ENCODE measurements at regions not wholly inside any gene's neighbourhood (a gene's known extent, or its start where the extent isn't known, plus 50 kb on each side); places are given as distances from the start of the nearest gene placed in this dataset.

- no peak for TF ChIP-seq CHD2 (IDR thresholded peaks at IDR 0.05; ENCODE audit: borderline replicate concordance, low read depth, low read length)
These were observed 535.1 kb downstream of the CDH11 start (continued) for GRCh38 chr16:64586781-64587180.

- FAIRE-seq (no peak), ATAC-seq (no peak), DNase-seq (ENCODE audit: low read depth, low spot score) (no peak)
- no TSS peak for BruUV-seq (replicated peaks)
- H3K4me3 ChIP-seq: no peak overlapping the region
- CTCF ChIA-PET: no interaction called here
- RAD21 ChIA-PET (ENCODE audit: unreplicated experiment): no interaction called here
- POLR2A ChIA-PET: no interaction called here
- H3K4me2 ChIP-seq (ENCODE audit: control insufficient read depth, insufficient read depth): no peak overlapping the region
- H3K36me3 ChIP-seq (ENCODE audit: control insufficient read depth in 2 of 2, insufficient read depth in 2 of 2, low read length in 1 of 2): no peaks in the 10 kb centered on the region
- intact Hi-C loops (cut with micrococcal nuclease; ENCODE audit: unreplicated experiment): no loop called here
- TF ChIP-seq BHLHE40 (IDR thresholded peaks at IDR 0.05; ENCODE audit: borderline replicate concordance in 1 of 2, low read depth in 2 of 2, low read length in 1 of 2): no peak
- no peak for TF ChIP-seq ZNF622 (IDR thresholded peaks at IDR 0.05)
- no peak for TF ChIP-seq HCFC1 (IDR thresholded peaks at IDR 0.05; ENCODE audit: low read length)
- no peaks in the 10 kb centered on the region for H3K79me2 ChIP-seq (ENCODE audit: control insufficient read depth, insufficient read depth, low read length)
- no peaks in the 10 kb centered on the region for H4K20me1 ChIP-seq (ENCODE audit: control insufficient read depth, insufficient read depth)
- H2AFZ ChIP-seq (ENCODE audit: control insufficient read depth, low read depth, low read length): no peak overlapping the region
- SMC1A ChIA-PET (ENCODE audit: uncharacterized antibody, unreplicated experiment): no interaction called here
- no peak overlapping the region for H3K27ac ChIP-seq (ENCODE audit: control insufficient read depth, insufficient read depth)
- H3K9ac ChIP-seq (ENCODE audit: control insufficient read depth, insufficient read depth, low read length): no peak overlapping the region
- H3K4me1 ChIP-seq (ENCODE audit: control insufficient read depth, insufficient read depth, low read length): no peaks in the 10 kb centered on the region
- in situ Hi-C loops (cut with MboI): no loop called here
- no peaks in the 10 kb centered on the region for H3K27me3 ChIP-seq (replicated peaks in 1 of 2; ENCODE audit: control insufficient read depth in 2 of 2, insufficient read depth in 2 of 2, low read length in 1 of 2)
- no peaks in the 10 kb centered on the region for H3K9me3 ChIP-seq (replicated peaks; ENCODE audit: control insufficient read depth, insufficient read depth, low read length)
These were observed 536.5 kb downstream of the CDH11 start for GRCh38 chr16:64585367-64585766.

DNA sequence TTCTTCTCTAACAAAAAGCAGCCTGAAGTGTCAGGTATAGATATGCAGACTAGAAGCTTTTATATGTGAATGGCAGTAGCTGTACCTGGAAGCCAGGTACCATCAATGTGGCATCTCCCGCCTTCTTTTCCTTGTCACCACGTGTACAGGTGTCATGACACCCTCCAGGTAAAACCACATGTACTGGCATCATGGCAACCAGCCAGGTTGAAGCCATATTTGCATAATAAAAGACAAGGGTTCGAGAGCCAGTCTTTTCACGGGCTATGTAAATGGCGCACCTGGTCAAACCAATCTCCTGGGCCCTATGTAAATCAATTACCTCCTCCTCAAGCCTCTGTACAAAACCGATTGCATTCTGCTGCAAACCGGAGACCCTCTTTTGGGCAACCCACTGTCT, 541.3 kb downstream of the CDH11 start:
- no peaks in the 10 kb centered on the region for H3K9me3 ChIP-seq (replicated peaks; ENCODE audit: control insufficient read depth, insufficient read depth, low read length)
- FAIRE-seq: no peak
- 27% methylated on average over 7 of the region's 7 CpGs for WGBS (ENCODE audit: insufficient coverage, insufficient replicate concordance, low lambda C conversion rate, missing lambda C conversion rate)
- TF ChIP-seq FOXK2 (IDR thresholded peaks at IDR 0.05) (no peak), BCL3 (IDR thresholded peaks at IDR 0.05; ENCODE audit: borderline replicate concordance, insufficient read depth, low read depth, low read length, poor library complexity, severe bottlenecking) (no peak), MTA3 (IDR thresholded peaks at IDR 0.05; ENCODE audit: borderline replicate concordance, low read length) (no peak)
- TF ChIP-seq, protein P1, sequence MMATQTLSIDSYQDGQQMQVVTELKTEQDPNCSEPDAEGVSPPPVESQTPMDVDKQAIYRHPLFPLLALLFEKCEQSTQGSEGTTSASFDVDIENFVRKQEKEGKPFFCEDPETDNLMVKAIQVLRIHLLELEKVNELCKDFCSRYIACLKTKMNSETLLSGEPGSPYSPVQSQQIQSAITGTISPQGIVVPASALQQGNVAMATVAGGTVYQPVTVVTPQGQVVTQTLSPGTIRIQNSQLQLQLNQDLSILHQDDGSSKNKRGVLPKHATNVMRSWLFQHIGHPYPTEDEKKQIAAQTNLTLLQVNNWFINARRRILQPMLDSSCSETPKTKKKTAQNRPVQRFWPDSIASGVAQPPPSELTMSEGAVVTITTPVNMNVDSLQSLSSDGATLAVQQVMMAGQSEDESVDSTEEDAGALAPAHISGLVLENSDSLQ (IDR thresholded peaks at IDR 0.05): no peak
- no peak overlapping the region for H3K27ac ChIP-seq (ENCODE audit: control insufficient read depth, insufficient read depth)
- no peaks in the 10 kb centered on the region for H3K79me2 ChIP-seq (ENCODE audit: control insufficient read depth, insufficient read depth, low read length)
- H3K4me3 ChIP-seq: no peak overlapping the region
- no peaks in the 10 kb centered on the region for H3K27me3 ChIP-seq (replicated peaks in 1 of 2; ENCODE audit: control insufficient read depth in 2 of 2, insufficient read depth in 2 of 2, low read length in 1 of 2)
- POLR2A ChIA-PET: no interaction called here
- in situ Hi-C loops (cut with MboI): no loop called here
- RAD21 ChIA-PET (ENCODE audit: unreplicated experiment): no interaction called here
- H3K4me2 ChIP-seq (ENCODE audit: control insufficient read depth, insufficient read depth): no peak overlapping the region
- DNase-seq (ENCODE audit: low read depth, low spot score): no peak
- BruUV-seq (replicated peaks): no TSS peak
- ATAC-seq: no peak
- H4K20me1 ChIP-seq (ENCODE audit: control insufficient read depth, insufficient read depth): no peaks in the 10 kb centered on the region
- H3K9ac ChIP-seq (ENCODE audit: control insufficient read depth, insufficient read depth, low read length): no peak overlapping the region
- CTCF ChIA-PET: no interaction called here
- intact Hi-C loops (cut with micrococcal nuclease; ENCODE audit: unreplicated experiment): no loop called here
- no peaks in the 10 kb centered on the region for H3K36me3 ChIP-seq (ENCODE audit: control insufficient read depth in 2 of 2, insufficient read depth in 2 of 2, low read length in 1 of 2)
- H2AFZ ChIP-seq (ENCODE audit: control insufficient read depth, low read depth, low read length): no peak overlapping the region
- no peaks in the 10 kb centered on the region for H3K4me1 ChIP-seq (ENCODE audit: control insufficient read depth, insufficient read depth, low read length)
- SMC1A ChIA-PET (ENCODE audit: uncharacterized antibody, unreplicated experiment): interaction anchor here (0.9 kb wide), 1 partner anchor 338 kb away, joined by 3 read pairs; no protein-coding TSS in a partner anchor
